ENCODE measurements at regions not wholly inside any gene's neighbourhood (a gene's known extent, or its start where the extent isn't known, plus 50 kb on each side); places are given as distances from the start of the nearest gene placed in this dataset.
"Not testable (repeated sequence)": the region's sequence is repeated elsewhere in the genome, so short reads cannot be mapped to it uniquely, and the experiment has no call there.

- Histone ChIP-seq H3K79me2 (ENCODE audit: insufficient read depth) (no peaks in the 10 kb centered on the region), H3K4me1 (ENCODE audit: control insufficient read depth in 1 of 2, insufficient read depth in 2 of 2, low read depth in 1 of 2, low read length in 1 of 2) (peaks cover 0 to 14% of the 10 kb centered on the region in 2 experiments; a peak in 1 of 4 replicates), H3F3A (replicated peaks; ENCODE audit: insufficient read depth) (no peaks in the 10 kb centered on the region), H3K27me3 (ENCODE audit: insufficient read depth) (peaks cover 21% of the 10 kb centered on the region; the same call in 1 of the 2 replicates), H3K9me3 (no peaks in the 10 kb centered on the region), H3K4me2 (no peak overlapping the region), H2AFZ (ENCODE audit: low read depth) (no peak overlapping the region), H3K9me2 (no peaks in the 10 kb centered on the region), H4K20me1 (ENCODE audit: insufficient read depth) (no peaks in the 10 kb centered on the region), H3K27ac (ENCODE audit: low read depth in 2 of 2, low read length in 1 of 2) (peak overlapping the region in 1 of 2 experiments; percentile 72; a peak in 2 of 4 replicates), H3K36me3 (replicated peaks in 1 of 2; ENCODE audit: control insufficient read depth in 1 of 2, insufficient read depth in 2 of 2, low read length in 1 of 2) (no peaks in the 10 kb centered on the region), H3K9ac (no peak overlapping the region), H3K4me3 (ENCODE audit: low read depth in 2 of 2, low read length in 1 of 2) (no peak overlapping the region)
- WGBS (ENCODE audit: low lambda C conversion rate), result 57% methylated on average over 5 of the region's 5 CpGs
- DNase-seq, result peak; percentile 68
- TF ChIP-seq FOXM1 (IDR thresholded peaks at IDR 0.05; ENCODE audit: low read depth), result no peak
- peak in 1 of 2 experiments; percentile 65; a peak in 1 of 4 replicates for TF ChIP-seq EP300 (IDR thresholded peaks at IDR 0.05; ENCODE audit: borderline replicate concordance in 1 of 2, low read depth in 1 of 2, low read length in 1 of 2)
- no peak for TF ChIP-seq CTCF (IDR thresholded peaks at IDR 0.05)
- 0 out of 2 replicates have a peak, but pooled peaks have one; percentile 26 for TF ChIP-seq FOXJ3 (CRISPR knock-in tag; IDR thresholded peaks at IDR 0.05)
- no peak for TF ChIP-seq ELF1 (IDR thresholded peaks at IDR 0.05)
- ChIA-PET CTCF (interaction anchor here (1.1 kb wide), 1 partner anchor 176 kb away, joined by 3 read pairs; no protein-coding TSS in a partner anchor), POLR2A (no interaction called here)
Measured at GRCh38 chr11:115636753-115637527, 132.7 kb upstream of the CADM1 start.

GRCh38 chr11:115633977-115634376 lies 129.8 kb upstream of the CADM1 start:
- POLR2A ChIA-PET, result interaction anchor here (1.2 kb wide), 1 partner anchor 131 kb away, joined by 4 read pairs; no protein-coding TSS in a partner anchor
- H3K9ac ChIP-seq; H3K79me2 ChIP-seq (ENCODE audit: insufficient read depth); CTCF ChIA-PET; H3K27ac ChIP-seq (ENCODE audit: low read depth in 2 of 2, low read length in 1 of 2); H3K9me3 ChIP-seq; DNase-seq; H4K20me1 ChIP-seq (ENCODE audit: insufficient read depth); H3K4me2 ChIP-seq; H3K27me3 ChIP-seq (ENCODE audit: insufficient read depth); H3K9me2 ChIP-seq; H3K4me3 ChIP-seq (ENCODE audit: low read depth in 2 of 2, low read length in 1 of 2); H3K36me3 ChIP-seq (replicated peaks in 1 of 2; ENCODE audit: control insufficient read depth in 1 of 2, insufficient read depth in 2 of 2, low read length in 1 of 2); H3F3A ChIP-seq (replicated peaks; ENCODE audit: insufficient read depth); H2AFZ ChIP-seq (ENCODE audit: low read depth): not testable (repeated sequence)
- H3K4me1 ChIP-seq (ENCODE audit: control insufficient read depth in 1 of 2, insufficient read depth in 2 of 2, low read depth in 1 of 2, low read length in 1 of 2), result peaks cover 0 to 30% of the 10 kb centered on the region in 2 experiments; a peak in 2 of 4 replicates
- 67% methylated on average over 3 of the region's 27 CpGs for WGBS (ENCODE audit: low lambda C conversion rate)

GRCh38 chr11:115632061-115632460 lies 127.8 kb upstream of the CADM1 start:
- H3K9me3 ChIP-seq, result no peaks in the 10 kb centered on the region
- no peak overlapping the region for H3K4me2 ChIP-seq
- no peak overlapping the region for H2AFZ ChIP-seq (ENCODE audit: low read depth)
- DNase-seq, result no peak
- no peaks in the 10 kb centered on the region for H3F3A ChIP-seq (replicated peaks; ENCODE audit: insufficient read depth)
- CTCF ChIA-PET, result no interaction called here
- H3K27ac ChIP-seq (ENCODE audit: low read depth in 2 of 2, low read length in 1 of 2), result no peak overlapping the region
- H3K36me3 ChIP-seq (replicated peaks in 1 of 2; ENCODE audit: control insufficient read depth in 1 of 2, insufficient read depth in 2 of 2, low read length in 1 of 2), result no peaks in the 10 kb centered on the region
- TF ChIP-seq ZBTB33 (IDR thresholded peaks at IDR 0.05; ENCODE audit: borderline replicate concordance, low read depth) (no peak), JUND (IDR thresholded peaks at IDR 0.05) (no peak), EZH2phosphoT487 (IDR thresholded peaks at IDR 0.05; ENCODE audit: borderline replicate concordance, low read depth) (no peak), NFIC (IDR thresholded peaks at IDR 0.05; ENCODE audit: borderline replicate concordance) (no peak), FOXM1 (IDR thresholded peaks at IDR 0.05; ENCODE audit: low read depth) (no peak)
- peaks cover 5% of the 10 kb centered on the region; the same call in 1 of the 2 replicates for H3K27me3 ChIP-seq (ENCODE audit: insufficient read depth)
- no peaks in the 10 kb centered on the region for H3K9me2 ChIP-seq
- WGBS (ENCODE audit: low lambda C conversion rate), result 46% methylated on average over 2 of the region's 2 CpGs
- H3K79me2 ChIP-seq (ENCODE audit: insufficient read depth), result no peaks in the 10 kb centered on the region
- H4K20me1 ChIP-seq (ENCODE audit: insufficient read depth), result no peaks in the 10 kb centered on the region
- H3K4me3 ChIP-seq (ENCODE audit: low read depth in 2 of 2, low read length in 1 of 2), result no peak overlapping the region
- H3K9ac ChIP-seq, result no peak overlapping the region
- peaks cover 0 to 20% of the 10 kb centered on the region in 2 experiments; a peak in 2 of 4 replicates for H3K4me1 ChIP-seq (ENCODE audit: control insufficient read depth in 1 of 2, insufficient read depth in 2 of 2, low read depth in 1 of 2, low read length in 1 of 2)
- POLR2A ChIA-PET, result interaction anchor here (0.6 kb wide), 1 partner anchor 601 kb away, joined by 3 read pairs; no protein-coding TSS in a partner anchor

All from SK-N-SH (cell line).